CD14-positive monocyte (primary cell): ENCODE measurements at regions not wholly inside any gene's neighbourhood (a gene's known extent, or its start where the extent isn't known, plus 50 kb on each side); places are given as distances from the start of the nearest gene placed in this dataset.

Experiments used
- DNase-seq, 3 donors: peaks; one replicate each; pipeline ENCODE4 v3.0.0-alpha.2; 2011 to 2022
- H2AFZ ChIP-seq: 2 replicates; pipeline ENCODE4 v1.6.0; 2012; ENCODE audit warnings: mild to moderate bottlenecking, low read depth, low read length, inconsistent platforms; ENCODE audit not compliant: insufficient read depth, poor library complexity, severe bottlenecking
- H3K27ac ChIP-seq, 2 donors: 1 replicate in 1 of 2; 2 replicates in 1 of 2; pipeline ENCODE4 v1.5.1; 2012 to 2013; ENCODE audit warnings: low read length in 2 of 2, control low read depth in 1 of 2, inconsistent platforms in 1 of 2, low read depth in 1 of 2, mild to moderate bottlenecking in 1 of 2
- H3K27me3 ChIP-seq, 2 donors: one replicate each; pipeline versions ENCODE4 v1.6.0 to v1.6.1; 2011 to 2013; ENCODE audit warnings: low read length in 2 of 2; ENCODE audit not compliant: control insufficient read depth in 2 of 2, insufficient read depth in 2 of 2
- H3K36me3 ChIP-seq, 2 donors: replicated peaks in 1 of 2; 1 replicate in 1 of 2; 2 replicates in 1 of 2; pipeline versions ENCODE4 v1.5.1 to v1.6.1; 2012 to 2013; ENCODE audit warnings: low read length in 2 of 2, control low read depth in 1 of 2, inconsistent platforms in 1 of 2, mild to moderate bottlenecking in 1 of 2; ENCODE audit not compliant: insufficient read depth in 2 of 2, control insufficient read depth in 1 of 2
- H3K4me1 ChIP-seq, 2 donors: 1 replicate in 1 of 2; 2 replicates in 1 of 2; pipeline versions ENCODE4 v1.5.1 to v1.6.1; 2012 to 2013; ENCODE audit warnings: low read length in 2 of 2, control low read depth in 1 of 2, inconsistent platforms in 1 of 2, mild to moderate bottlenecking in 1 of 2, moderate library complexity in 1 of 2; ENCODE audit not compliant: insufficient read depth in 2 of 2, control insufficient read depth in 1 of 2
- H3K4me2 ChIP-seq: replicated peaks from 2 replicates; pipeline ENCODE3; 2012; ENCODE audit warnings: low read length, moderate library complexity, mild to moderate bottlenecking; ENCODE audit not compliant: poor library complexity, severe bottlenecking; ENCODE audit errors: extremely low read depth
- H3K4me3 ChIP-seq, 3 experiments: fragments of 200-600 bp in 1 of 3; sonication (generic) in 1 of 3; replicated peaks in 1 of 3; 1 replicate in 2 of 3; 2 replicates in 1 of 3; pipeline ENCODE4 v1.5.1; 2011 to 2013; ENCODE audit warnings: low read length in 3 of 3, mild to moderate bottlenecking in 3 of 3, control low read depth in 2 of 3, low read depth in 2 of 3, inconsistent platforms in 1 of 3, moderate library complexity in 1 of 3
- H3K79me2 ChIP-seq: 2 replicates; pipeline ENCODE4 v1.6.0; 2012; ENCODE audit warnings: mild to moderate bottlenecking, control low read depth, inconsistent platforms, low read length, moderate library complexity; ENCODE audit not compliant: insufficient read depth
- H3K9ac ChIP-seq: 2 replicates; pipeline ENCODE4 v1.6.0; 2017; ENCODE audit warnings: low read length, mild to moderate bottlenecking; ENCODE audit not compliant: insufficient read depth, poor library complexity, severe bottlenecking
- H3K9me3 ChIP-seq, 2 donors: replicated peaks in 1 of 2; 1 replicate in 1 of 2; 2 replicates in 1 of 2; pipeline versions ENCODE4 v1.5.1 to v1.6.1; 2012 to 2013; ENCODE audit warnings: low read length in 2 of 2, control low read depth in 1 of 2; ENCODE audit not compliant: control insufficient read depth in 1 of 2, insufficient read depth in 1 of 2
- H4K20me1 ChIP-seq: 2 replicates; pipeline ENCODE4 v1.6.0; 2012; ENCODE audit warnings: mild to moderate bottlenecking, low read length, control low read depth, moderate library complexity; ENCODE audit not compliant: insufficient read depth
- H3K27ac Mint-ChIP-seq, 7 donors: one replicate each; pipeline ENCODE4 v1.8.0; 2020; ENCODE audit warnings: mild to moderate bottlenecking in 7 of 7, mixed read lengths in 7 of 7, moderate library complexity in 6 of 7, inconsistent platforms in 2 of 7
- H3K27me3 Mint-ChIP-seq, 3 donors: one replicate each; pipeline ENCODE4 v1.8.0; 2021 to 2022; ENCODE audit warnings: low read depth in 3 of 3, mild to moderate bottlenecking in 3 of 3, mixed read lengths in 3 of 3, moderate library complexity in 3 of 3, inconsistent platforms in 1 of 3
- H3K36me3 Mint-ChIP-seq, 2 donors: one replicate each; pipeline ENCODE4 v1.8.0; 2020; ENCODE audit warnings: mixed read lengths in 2 of 2, inconsistent platforms in 1 of 2, mild to moderate bottlenecking in 1 of 2
- H3K4me1 Mint-ChIP-seq: one replicate; pipeline ENCODE4 v1.8.0; 2020; ENCODE audit warnings: mild to moderate bottlenecking, mixed read lengths
- H3K4me3 Mint-ChIP-seq, 2 donors: one replicate each; pipeline ENCODE4 v1.8.0; 2020; ENCODE audit warnings: mild to moderate bottlenecking in 2 of 2, mixed read lengths in 2 of 2, moderate library complexity in 1 of 2
- H3K9me3 Mint-ChIP-seq, 7 donors: one replicate each; pipeline ENCODE4 v1.8.0; 2020 to 2022; ENCODE audit warnings: mixed read lengths in 7 of 7, mild to moderate bottlenecking in 6 of 7, moderate library complexity in 6 of 7, inconsistent platforms in 2 of 7
- CTCF ChIP-seq: fragments of 200-600 bp; IDR thresholded peaks from one replicate; pipeline ENCODE4 v1.8.0; 2022; ENCODE audit warnings: antibody characterized with exemption, mild to moderate bottlenecking
- WGBS: methylation state at CpG from one replicate; pipeline ENCODE4 v1.1.5; 2013; ENCODE audit warnings: missing lambda C conversion rate; ENCODE audit not compliant: insufficient coverage; 5-methylcytosine and 5-hydroxymethylcytosine counted together
- intact Hi-C, 2 donors: fragments of 100-400 bp; cut with micrococcal nuclease; formaldehyde crosslinking; loops; one replicate each; pipeline versions ENCODE4 v1.15.0 to v1.15.1; 2023

GRCh38 chr4:85024671-85025070, 58.2 kb upstream of the WDFY3 start:
- Histone ChIP-seq H3K27ac (no peak overlapping the region), H3K27me3 (no peaks in the 10 kb centered on the region), H3K9me3 (peaks cover 0 to 12% of the 10 kb centered on the region in 2 donors), H3K79me2 (no peaks in the 10 kb centered on the region), H3K4me1 (no peaks in the 10 kb centered on the region), H3K36me3 (no peaks in the 10 kb centered on the region), H3K9ac (no peak overlapping the region), H4K20me1 (no peaks in the 10 kb centered on the region), H3K4me3 (no peak overlapping the region), H3K4me2 (no peak overlapping the region), H2AFZ (no peak overlapping the region)
- peaks cover 0 to 20% (median 9%) of the 10 kb centered on the region in 7 donors for H3K9me3 Mint-ChIP-seq
- peaks cover 0 to 8% (median 2%) of the 10 kb centered on the region in 3 donors for H3K27me3 Mint-ChIP-seq
- H3K4me1 Mint-ChIP-seq = no peaks in the 10 kb centered on the region
- no peak overlapping the region for H3K4me3 Mint-ChIP-seq
- H3K36me3 Mint-ChIP-seq = no peaks in the 10 kb centered on the region
- no peak overlapping the region for H3K27ac Mint-ChIP-seq
- intact Hi-C loops = no loop called here
- TF ChIP-seq CTCF = no peak
- WGBS = 97% methylated on average over 3 of the region's 6 CpGs
- no peak for DNase-seq

GRCh38 chr4:85028910-85029309, 62.4 kb upstream of the WDFY3 start:
- Histone ChIP-seq H3K9ac (no peak overlapping the region), H2AFZ (no peak overlapping the region), H3K4me2 (no peak overlapping the region), H4K20me1 (no peaks in the 10 kb centered on the region), H3K27ac (no peak overlapping the region), H3K36me3 (no peaks in the 10 kb centered on the region), H3K4me1 (no peaks in the 10 kb centered on the region), H3K4me3 (no peak overlapping the region), H3K79me2 (no peaks in the 10 kb centered on the region), H3K9me3 (peaks cover 5 to 18% of the 10 kb centered on the region in 2 donors), H3K27me3 (no peaks in the 10 kb centered on the region)
- 91% methylated on average over 2 of the region's 4 CpGs for WGBS
- Mint-ChIP-seq H3K27me3 (peaks cover 0 to 4% (median 0%) of the 10 kb centered on the region in 3 donors), H3K27ac (no peak overlapping the region), H3K9me3 (peaks cover 6 to 24% (median 19%) of the 10 kb centered on the region in 7 donors), H3K4me1 (no peaks in the 10 kb centered on the region), H3K4me3 (no peak overlapping the region), H3K36me3 (no peaks in the 10 kb centered on the region)
- TF ChIP-seq CTCF = no peak
- DNase-seq = no peak
- intact Hi-C loops = no loop called here
